ENCODE measurements at regions not wholly inside any gene's neighbourhood (a gene's known extent, or its start where the extent isn't known, plus 50 kb on each side); places are given as distances from the start of the nearest gene placed in this dataset.

GRCh38 chr22:49153921-49154320 is 673.8 kb downstream of the BRD1 start:
- TF ChIP-seq, protein P1, sequence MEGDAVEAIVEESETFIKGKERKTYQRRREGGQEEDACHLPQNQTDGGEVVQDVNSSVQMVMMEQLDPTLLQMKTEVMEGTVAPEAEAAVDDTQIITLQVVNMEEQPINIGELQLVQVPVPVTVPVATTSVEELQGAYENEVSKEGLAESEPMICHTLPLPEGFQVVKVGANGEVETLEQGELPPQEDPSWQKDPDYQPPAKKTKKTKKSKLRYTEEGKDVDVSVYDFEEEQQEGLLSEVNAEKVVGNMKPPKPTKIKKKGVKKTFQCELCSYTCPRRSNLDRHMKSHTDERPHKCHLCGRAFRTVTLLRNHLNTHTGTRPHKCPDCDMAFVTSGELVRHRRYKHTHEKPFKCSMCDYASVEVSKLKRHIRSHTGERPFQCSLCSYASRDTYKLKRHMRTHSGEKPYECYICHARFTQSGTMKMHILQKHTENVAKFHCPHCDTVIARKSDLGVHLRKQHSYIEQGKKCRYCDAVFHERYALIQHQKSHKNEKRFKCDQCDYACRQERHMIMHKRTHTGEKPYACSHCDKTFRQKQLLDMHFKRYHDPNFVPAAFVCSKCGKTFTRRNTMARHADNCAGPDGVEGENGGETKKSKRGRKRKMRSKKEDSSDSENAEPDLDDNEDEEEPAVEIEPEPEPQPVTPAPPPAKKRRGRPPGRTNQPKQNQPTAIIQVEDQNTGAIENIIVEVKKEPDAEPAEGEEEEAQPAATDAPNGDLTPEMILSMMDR (IDR thresholded peaks at IDR 0.05; ENCODE audit: low read depth, low read length) = no peak
- TF ChIP-seq POLR2A (IDR thresholded peaks at IDR 0.05; ENCODE audit: extremely low read depth, insufficient read length) = no peak

Data from NB4 (cell line).